Testis (tissue), 2 donors: ENCODE measurements at regions not wholly inside any gene's neighbourhood (a gene's known extent, or its start where the extent isn't known, plus 50 kb on each side); places are given as distances from the start of the nearest gene placed in this dataset.
"Not testable (repeated sequence)": the region's sequence is repeated elsewhere in the genome, so short reads cannot be mapped to it uniquely, and the experiment has no call there.

ENCODE experiments used
- DNase-seq: peaks from one replicate; pipeline ENCODE4 v3.0.0-alpha.2; 2019
- H3K27ac ChIP-seq, 2 donors: fragments of 200-600 bp; sonication (generic); one replicate each; pipeline ENCODE4 v1.5.1; 2019
- H3K27me3 ChIP-seq: fragments of 200-600 bp; sonication (generic); one replicate; pipeline ENCODE4 v1.5.1; 2019
- H3K36me3 ChIP-seq: fragments of 200-600 bp; sonication (generic); one replicate; pipeline ENCODE4 v1.5.1; 2017; ENCODE audit warnings: low read depth; ENCODE audit errors: missing control alignments
- H3K4me1 ChIP-seq: fragments of 200-600 bp; sonication (generic); one replicate; pipeline ENCODE4 v1.5.1; 2019
- H3K4me3 ChIP-seq, 2 donors: fragments of 200-600 bp; sonication (generic); one replicate each; pipeline ENCODE4 v1.5.1; 2017 to 2019
- H3K9me3 ChIP-seq: fragments of 200-600 bp; sonication (generic); one replicate; pipeline ENCODE4 v1.5.1; 2017
- CTCF ChIP-seq, 3 experiments: fragments of 450-650 bp in 2 of 3; fragments of 200-600 bp in 1 of 3; sonication (generic) in 1 of 3; IDR thresholded peaks; one replicate each; pipeline ENCODE4 v1.5.1; 2016 to 2019; ENCODE audit warnings: antibody characterized with exemption in 3 of 3, mild to moderate bottlenecking in 2 of 3, moderate library complexity in 1 of 3
- POLR2A ChIP-seq: fragments of 450-650 bp; IDR thresholded peaks from one replicate; pipeline ENCODE4 v1.6.1; 2017; ENCODE audit warnings: antibody characterized with exemption, mild to moderate bottlenecking, moderate library complexity
- whole genome bisulfite sequencing, 2 donors: methylation state at CpG; one replicate each; pipeline ENCODE4 v1.1.5; 2018; 5-methylcytosine and 5-hydroxymethylcytosine counted together
- intact Hi-C: fragments of 100-400 bp; cut with DNase I; formaldehyde crosslinking; loops from one replicate; pipeline ENCODE4 v1.15.1; 2023; ENCODE audit warnings: low total_unique reads

- H3K4me1 ChIP-seq, H3K9me3 ChIP-seq, H3K27ac ChIP-seq, H3K27me3 ChIP-seq, H3K4me3 ChIP-seq, DNase-seq, H3K36me3 ChIP-seq, intact Hi-C loops: not testable (repeated sequence)
- whole genome bisulfite sequencing, 2 donors, result 60 to 73% methylated on average over 12 of the region's 12 CpGs
Observed at GRCh38 chr2:158866082-158866481, 71.0 kb downstream of the DAPL1 start.

DNA sequence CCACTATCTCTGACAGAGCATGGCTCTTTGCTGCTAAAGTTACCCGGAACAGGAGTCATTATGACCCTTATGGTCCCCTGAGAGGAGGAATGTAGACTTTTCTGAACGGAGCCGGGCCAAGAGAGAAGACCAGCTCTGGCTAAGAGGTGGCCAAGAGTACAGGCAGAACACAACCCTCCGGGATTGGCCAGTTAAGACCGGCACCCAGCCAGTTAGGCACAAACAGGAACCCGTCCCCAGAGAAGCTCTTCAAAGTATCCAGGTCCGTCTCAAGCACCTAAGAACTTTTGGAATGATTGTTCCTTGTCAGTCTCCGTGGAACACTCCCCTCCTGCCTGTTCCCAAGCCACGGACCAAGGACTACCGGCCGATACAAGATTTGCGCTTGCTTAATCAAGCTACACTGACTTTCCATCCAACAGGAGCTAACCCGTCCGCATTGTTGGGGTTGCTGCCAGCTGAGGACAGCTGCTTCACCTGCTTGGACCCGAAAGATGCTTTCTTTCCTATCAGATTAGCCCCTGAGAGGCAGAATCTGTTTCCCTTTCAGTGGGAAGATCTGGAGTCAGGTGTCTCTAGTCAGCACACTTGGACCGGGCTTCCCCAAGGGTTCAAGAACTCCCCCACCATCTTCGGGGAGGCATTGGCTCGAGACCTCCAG, 72.5 kb downstream of the DAPL1 start:
- 35 to 66% methylated on average over 5 to 18 of the region's 18 CpGs for WGBS, 2 donors
- H3K4me1 ChIP-seq, H3K27ac ChIP-seq, DNase-seq, intact Hi-C loops, H3K27me3 ChIP-seq, H3K36me3 ChIP-seq, H3K9me3 ChIP-seq: not testable (repeated sequence)
- H3K4me3 ChIP-seq, result peak overlapping the region in 1 of 2 donors; percentile 15

GRCh38 chr2:158868386-158868785, 73.3 kb downstream of the DAPL1 start:
- H3K4me1 ChIP-seq, intact Hi-C loops, H3K9me3 ChIP-seq, H3K36me3 ChIP-seq, H3K27me3 ChIP-seq, H3K27ac ChIP-seq, DNase-seq, H3K4me3 ChIP-seq: not testable (repeated sequence)
- 78 to 79% methylated on average over 6 of the region's 7 CpGs for WGBS, 2 donors

DNA sequence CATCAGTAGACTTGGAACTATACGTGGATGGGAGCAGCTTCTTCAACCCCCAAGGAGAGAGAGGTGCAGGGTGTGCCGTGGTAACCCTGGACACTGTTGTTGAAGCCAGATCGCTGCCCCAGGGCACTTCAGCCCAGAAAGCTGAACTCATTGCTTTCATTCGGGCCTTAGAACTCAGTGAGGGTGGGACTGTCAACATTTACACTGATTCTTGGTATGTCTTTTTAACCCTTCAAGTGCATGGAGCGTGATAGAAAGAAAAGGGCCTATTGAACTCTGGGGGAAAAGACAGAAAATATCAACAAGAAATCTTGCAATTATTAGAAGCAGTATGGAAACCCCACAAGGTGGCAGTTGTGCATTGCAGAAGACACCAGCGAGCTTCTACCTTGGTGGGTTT, 74.0 kb downstream of the DAPL1 start:
- H3K9me3 ChIP-seq, H3K4me3 ChIP-seq, H3K36me3 ChIP-seq, H3K27ac ChIP-seq, intact Hi-C loops, H3K4me1 ChIP-seq, DNase-seq, H3K27me3 ChIP-seq: not testable (repeated sequence)
- 64 to 81% methylated on average over 3 of the region's 6 CpGs for WGBS, 2 donors

DNA sequence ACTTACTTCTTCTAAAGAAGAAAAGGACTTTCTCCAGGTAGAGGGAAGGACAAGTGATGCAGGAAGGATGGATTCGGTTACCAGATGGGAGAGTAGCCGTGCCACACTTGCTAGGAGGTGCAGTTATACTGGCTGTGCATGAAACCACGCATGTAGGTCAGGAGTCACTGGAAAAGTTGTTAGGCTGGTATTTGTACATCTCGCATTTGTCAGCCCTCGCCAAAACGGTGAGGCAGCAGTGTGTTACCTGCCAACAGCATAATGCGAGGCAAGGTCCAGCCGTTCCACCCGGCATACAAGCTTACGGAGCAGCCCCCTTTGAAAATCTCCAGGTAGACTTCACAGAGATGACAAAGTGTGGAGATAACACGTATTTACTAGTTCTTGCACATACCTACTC, 74.5 kb downstream of the DAPL1 start:
- H3K36me3 ChIP-seq, DNase-seq, H3K4me1 ChIP-seq, H3K9me3 ChIP-seq, H3K27me3 ChIP-seq, H3K4me3 ChIP-seq, intact Hi-C loops, H3K27ac ChIP-seq: not testable (repeated sequence)
- 66 to 67% methylated on average over 7 to 11 of the region's 11 CpGs for WGBS, 2 donors

- DNase-seq, result no peak
- no peak overlapping the region for H3K27ac ChIP-seq
- no peaks in the 10 kb centered on the region for H3K4me1 ChIP-seq
- intact Hi-C loops, result no loop called here
- no peak for TF ChIP-seq POLR2A
- no peak for TF ChIP-seq CTCF (IDR thresholded peaks at IDR 0.05)
- no peaks in the 10 kb centered on the region for H3K9me3 ChIP-seq
- no peaks in the 10 kb centered on the region for H3K27me3 ChIP-seq
- no peaks in the 10 kb centered on the region for H3K36me3 ChIP-seq
- 66 to 79% methylated on average over 15 to 16 of the region's 16 CpGs for WGBS, 2 donors
- no peak overlapping the region for H3K4me3 ChIP-seq
Observed at GRCh38 chr2:158878003-158878402, 82.9 kb downstream of the DAPL1 start.

- no peak for TF ChIP-seq CTCF (IDR thresholded peaks at IDR 0.05)
- no peak for TF ChIP-seq POLR2A
- 71 to 79% methylated on average over 17 of the region's 17 CpGs for WGBS, 2 donors
Observed at GRCh38 chr2:158879229-158879903, 84.2 kb downstream of the DAPL1 start.

More at GRCh38 chr2:158879229-158879903, 84.2 kb downstream of the DAPL1 start:
- H3K27me3 ChIP-seq, result no peaks in the 10 kb centered on the region
- no peaks in the 10 kb centered on the region for H3K9me3 ChIP-seq
- no peak overlapping the region for H3K4me3 ChIP-seq
- no peaks in the 10 kb centered on the region for H3K4me1 ChIP-seq
- H3K36me3 ChIP-seq, result no peaks in the 10 kb centered on the region
- intact Hi-C loops, result no loop called here
- DNase-seq, result no peak
- H3K27ac ChIP-seq, result no peak overlapping the region
